K562 (cell line): ENCODE measurements at regions not wholly inside any gene's neighbourhood (a gene's known extent, or its start where the extent isn't known, plus 50 kb on each side); places are given as distances from the start of the nearest gene placed in this dataset.

Source experiments
- ATAC-seq: fragments of 200-7000 bp; cut with Tn5 transposase; 3 replicates; pipeline ENCODE4 v1.9.1; 2020; ENCODE audit warnings: moderate library complexity
- BruUV-seq: library from RNA; stranded (reverse); fragments of 400-500 nt; replicated peaks from 2 replicates; lab custom pipeline; 2021; lab: Mats Ljungman, UMichigan
- CTCF ChIA-PET: fragments of 300-600 bp; formaldehyde crosslinking; extraction: SDS; loops from one replicate; lab custom pipeline; 2021; ENCODE audit warnings: low intra/inter-chr PET ratio; lab: Yijun Ruan, JAX
- POLR2A ChIA-PET: fragments of 300-600, 350-650 bp; sonication (Branson Sonifier 250); formaldehyde crosslinking; extraction: SDS; loops from one replicate; lab custom pipeline; 2021; ENCODE audit warnings: antibody characterized with exemption, inconsistent platforms; lab: Yijun Ruan, JAX
- DNase-seq, 4 experiments: peaks; one replicate each; pipeline versions ENCODE4 v3.0.0 to v3.0.0-alpha.2; 2011 to 2018; ENCODE audit warnings: low spot score in 3 of 4, mixed read lengths in 3 of 4; ENCODE audit errors: extremely low read depth in 1 of 4
- FAIRE-seq: peaks from 2 replicates; lab custom pipeline; 2011; peaks lifted over from hg19 to GRCh38; lab: Jason Lieb, UNC
- H2AFZ ChIP-seq: 2 replicates; pipeline ENCODE4 v1.6.0; 2011; ENCODE audit warnings: low read depth, low read length, control low read depth, inconsistent platforms
- H3K27ac ChIP-seq: fragments of 200-600 bp; 3 replicates; pipeline ENCODE4 v1.8.0; 2011; ENCODE audit warnings: low read depth, mild to moderate bottlenecking, control low read depth, inconsistent platforms, low read length, moderate library complexity, mixed read lengths; ENCODE audit errors: extremely low read depth
- H3K27me3 ChIP-seq, 2 experiments: fragments of 300-600 bp in 1 of 2; 2 replicates in 1 of 2; 3 replicates in 1 of 2; pipeline versions ENCODE4 v1.6.0 to v1.8.0; 2011; ENCODE audit warnings: inconsistent platforms in 2 of 2, low read length in 2 of 2, mild to moderate bottlenecking in 1 of 2, mixed read lengths in 1 of 2, moderate library complexity in 1 of 2; ENCODE audit not compliant: control insufficient read depth in 2 of 2, insufficient read depth in 2 of 2
- H3K36me3 ChIP-seq: fragments of 300-600 bp; 3 replicates; pipeline ENCODE4 v1.8.0; 2011; ENCODE audit warnings: mild to moderate bottlenecking, low read length, inconsistent platforms; ENCODE audit not compliant: control insufficient read depth, insufficient read depth
- H3K4me1 ChIP-seq, 2 experiments: fragments of 200-600 bp in 1 of 2; replicated peaks in 1 of 2; 2 replicates in 1 of 2; 3 replicates in 1 of 2; pipeline versions ENCODE4 v1.5.1 to v1.8.0; 2011; ENCODE audit warnings: inconsistent platforms in 2 of 2, low read length in 2 of 2, mild to moderate bottlenecking in 1 of 2, mixed read lengths in 1 of 2, moderate library complexity in 1 of 2; ENCODE audit not compliant: control insufficient read depth in 2 of 2, insufficient read depth in 2 of 2
- H3K4me2 ChIP-seq: 2 replicates; pipeline ENCODE4 v1.6.1; 2011; ENCODE audit warnings: low read length, control low read depth, inconsistent platforms, mixed read lengths; ENCODE audit not compliant: insufficient read depth
- H3K4me3 ChIP-seq: fragments of 200-600 bp; sonication (generic), shearing (Covaris generic); 2 replicates; pipeline ENCODE4 v1.5.1; 2016; ENCODE audit warnings: control low read depth, inconsistent platforms
- H3K79me2 ChIP-seq: fragments of 200-600 bp; 3 replicates; pipeline ENCODE4 v1.8.0; 2011; ENCODE audit warnings: low read length, inconsistent platforms; ENCODE audit not compliant: control insufficient read depth, insufficient read depth
- H3K9ac ChIP-seq, 2 experiments: 2 replicates each; pipeline versions ENCODE4 v1.6.0 to v1.6.1; 2011; ENCODE audit warnings: low read depth in 2 of 2, low read length in 2 of 2, control low read depth in 1 of 2, inconsistent platforms in 1 of 2, mild to moderate bottlenecking in 1 of 2, mixed read lengths in 1 of 2; ENCODE audit not compliant: insufficient read depth in 1 of 2
- H3K9me1 ChIP-seq: one replicate; pipeline ENCODE4 v1.6.0; 2011; ENCODE audit warnings: inconsistent platforms, mild to moderate bottlenecking, low read length, moderate library complexity; ENCODE audit not compliant: control insufficient read depth, insufficient read depth
- H3K9me3 ChIP-seq: replicated peaks from 2 replicates; pipeline ENCODE4 v1.5.1; 2011; ENCODE audit warnings: low read depth, low read length, inconsistent platforms; ENCODE audit not compliant: control insufficient read depth, insufficient read depth
- H4K20me1 ChIP-seq: replicated peaks from 2 replicates; pipeline ENCODE4 v1.6.1; 2011; ENCODE audit warnings: low read length, inconsistent platforms, mixed read lengths; ENCODE audit not compliant: control insufficient read depth, insufficient read depth
- CEBPB ChIP-seq: fragments of 450-650 bp; IDR thresholded peaks from 2 replicates; pipeline ENCODE4 v1.6.1; 2016; ENCODE audit warnings: missing genetic modification characterization, missing compliant biosample characterization
- CHD2 ChIP-seq: IDR thresholded peaks from 2 replicates; pipeline ENCODE4 v1.6.1; 2011; ENCODE audit warnings: low read depth, low read length
- HEY1 ChIP-seq: fragments of 250-450 bp; sonication (Bioruptor Pico); IDR thresholded peaks from 2 replicates; pipeline ENCODE4 v1.5.0; 2020; ENCODE audit warnings: mild to moderate bottlenecking, moderate library complexity, borderline replicate concordance
- MTA2 ChIP-seq: fragments of 450-650 bp; IDR thresholded peaks from 2 replicates; pipeline ENCODE4 v1.6.1; 2016; ENCODE audit warnings: low read depth
- NELFE ChIP-seq: IDR thresholded peaks from 2 replicates; pipeline ENCODE4 v1.6.1; 2011; ENCODE audit warnings: mild to moderate bottlenecking; ENCODE audit not compliant: insufficient read depth, insufficient read length
- NR1H2 ChIP-seq: sonication (generic); formaldehyde crosslinking; IDR thresholded peaks from 2 replicates; pipeline ENCODE4 v1.4.0; 2020; ENCODE audit warnings: mild to moderate bottlenecking, missing genetic modification reagents
- PHB2 ChIP-seq: fragments of 450-650 bp; IDR thresholded peaks from 2 replicates; pipeline ENCODE4 v1.6.1; 2017; ENCODE audit warnings: low read depth
- SMARCC2 ChIP-seq: fragments of 450-650 bp; IDR thresholded peaks from 2 replicates; pipeline ENCODE4 v1.6.1; 2017; ENCODE audit warnings: antibody characterized with exemption, moderate library complexity, mild to moderate bottlenecking, low read depth
- TCF7 ChIP-seq: sonication (generic); IDR thresholded peaks from 2 replicates; pipeline ENCODE4 v1.6.1; 2016; ENCODE audit warnings: antibody characterized with exemption, borderline replicate concordance
- ZKSCAN1 ChIP-seq: fragments of 150-350 bp; IDR thresholded peaks from 2 replicates; pipeline ENCODE4 v1.6.1; 2016; ENCODE audit warnings: low read depth, low read length
- ZKSCAN8 ChIP-seq: fragments of 200-800 bp; sonication (Bioruptor generic); IDR thresholded peaks from 2 replicates; pipeline ENCODE4 v1.6.1; 2016; ENCODE audit warnings: missing genetic modification characterization, missing compliant biosample characterization
- ZNF133 ChIP-seq: fragments of 250-450 bp; sonication (Bioruptor Pico); IDR thresholded peaks from 2 replicates; pipeline ENCODE4 v1.4.0; 2020; ENCODE audit warnings: mild to moderate bottlenecking
- ZNF699 ChIP-seq: fragments of 250-450 bp; sonication (Bioruptor Pico); IDR thresholded peaks from 2 replicates; pipeline ENCODE4 v1.8.0; 2021; ENCODE audit warnings: mild to moderate bottlenecking, moderate library complexity; ENCODE audit not compliant: insufficient replicate concordance
- WGBS: fragments of 100-300 bp; shearing (Covaris generic); methylation state at CpG from one replicate; pipeline ENCODE4 v1.1.6; 2016; ENCODE audit warnings: low coverage, mixed read lengths; ENCODE audit not compliant: insufficient coverage; ENCODE audit errors: missing lambda C conversion rate; 5-methylcytosine and 5-hydroxymethylcytosine counted together
- in situ Hi-C: fragments of 300-500 bp; cut with MboI; formaldehyde crosslinking; loops from 4 replicates; pipeline ENCODE4 v1.15.0; 2018; ENCODE audit warnings: inconsistent platforms, mixed read lengths
- intact Hi-C: fragments of 100-400 bp; cut with micrococcal nuclease; formaldehyde crosslinking; loops from 2 replicates; pipeline ENCODE4 v1.14.2; 2022
- TF ChIP-seq, protein P1 (sequence below): fragments of 250-450 bp; sonication (Bioruptor Pico); IDR thresholded peaks from 2 replicates; pipeline ENCODE4 v1.8.0; 2022; ENCODE audit warnings: moderate library complexity, mild to moderate bottlenecking, inconsistent platforms
- TF ChIP-seq, protein P2 (sequence below), 3 experiments: fragments of 200-800 bp in 1 of 3; sonication (Bioruptor generic) in 1 of 3; sonication (generic) in 1 of 3; formaldehyde crosslinking in 1 of 3; IDR thresholded peaks; 2 replicates each; pipeline versions ENCODE4 v1.6.1 to v1.8.0; 2016 to 2022; ENCODE audit warnings: mild to moderate bottlenecking in 2 of 3, missing compliant biosample characterization in 2 of 3, missing genetic modification characterization in 2 of 3, missing genetic modification reagents in 1 of 3

DNA sequence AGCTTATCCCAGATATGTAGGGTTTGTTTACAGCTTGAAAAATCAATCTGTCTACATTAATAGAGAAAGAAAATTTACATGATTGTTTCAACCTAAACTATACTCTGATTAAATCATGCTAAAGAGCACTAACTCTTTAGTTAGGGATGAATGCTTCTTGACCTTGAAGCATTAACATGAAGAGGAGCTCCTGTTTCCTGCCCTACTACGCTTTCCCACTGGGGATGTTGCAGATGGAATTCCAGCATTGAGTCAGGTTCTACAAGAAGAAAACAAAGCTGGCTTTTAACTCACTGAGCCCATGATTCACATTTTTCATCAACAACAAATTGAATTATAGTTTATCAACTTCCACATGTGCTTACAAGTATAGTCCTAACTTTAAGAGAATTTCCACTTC lies 471.3 kb downstream of the TMEM232 start:
- ChIA-PET POLR2A (no interaction called here), CTCF (no interaction called here)
- Histone ChIP-seq H3K36me3 (no peaks in the 10 kb centered on the region), H3K79me2 (no peaks in the 10 kb centered on the region), H3K9me1 (no peaks in the 10 kb centered on the region), H2AFZ (no peak overlapping the region), H3K4me2 (no peak overlapping the region), H4K20me1 (no peaks in the 10 kb centered on the region), H3K9ac (no peak overlapping the region), H3K27ac (no peak overlapping the region), H3K4me1 (no peaks in the 10 kb centered on the region), H3K27me3 (no peaks in the 10 kb centered on the region), H3K4me3 (no peak overlapping the region), H3K9me3 (0 out of 2 replicates have a peak, but pooled peaks cover 2% of the 10 kb centered on the region)
- BruUV-seq: no TSS peak
- TF ChIP-seq, protein P1, sequence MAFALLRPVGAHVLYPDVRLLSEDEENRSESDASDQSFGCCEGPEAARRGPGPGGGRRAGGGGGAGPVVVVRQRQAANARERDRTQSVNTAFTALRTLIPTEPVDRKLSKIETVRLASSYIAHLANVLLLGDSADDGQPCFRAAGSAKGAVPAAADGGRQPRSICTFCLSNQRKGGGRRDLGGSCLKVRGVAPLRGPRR (CRISPR knock-in tag): no peak
- TF ChIP-seq CHD2 (no peak), HEY1 (CRISPR knock-in tag) (no peak), SMARCC2 (no peak), ZKSCAN1 (no peak), CEBPB (tag) (no peak), TCF7 (no peak), ZNF699 (CRISPR knock-in tag) (no peak), PHB2 (no peak), ZKSCAN8 (no peak), MTA2 (no peak), NELFE (no peak), ZNF133 (no peak), NR1H2 (CRISPR knock-in tag) (no peak)
- TF ChIP-seq, protein P2, sequence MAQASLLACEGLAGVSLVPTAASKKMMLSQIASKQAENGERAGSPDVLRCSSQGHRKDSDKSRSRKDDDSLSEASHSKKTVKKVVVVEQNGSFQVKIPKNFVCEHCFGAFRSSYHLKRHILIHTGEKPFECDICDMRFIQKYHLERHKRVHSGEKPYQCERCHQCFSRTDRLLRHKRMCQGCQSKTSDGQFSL (CRISPR knock-in tag; IDR thresholded peaks at IDR 0.05): no peak
- TF ChIP-seq, protein P2 (tag; IDR thresholded peaks at IDR 0.05): no peak
- ATAC-seq (no peak), FAIRE-seq (no peak), DNase-seq (no peak)
- in situ Hi-C loops: no loop called here
- WGBS: 0% methylated on average over 1 of the region's 1 CpG
- intact Hi-C loops: no loop called here
